H1 (cell line): ENCODE measurements at regions not wholly inside any gene's neighbourhood (a gene's known extent, or its start where the extent isn't known, plus 50 kb on each side); places are given as distances from the start of the nearest gene placed in this dataset.

Experiments
- CTCF ChIA-PET: fragments of 300-600 bp; sonication (Branson Sonifier 250); formaldehyde crosslinking; loops from one replicate; lab custom pipeline; 2021; ENCODE audit not compliant: partially characterized antibody; lab: Charles Lee
- POLR2A ChIA-PET: fragments of 300-600 bp; sonication (Branson Sonifier 250); formaldehyde crosslinking; loops from one replicate; lab custom pipeline; 2021; ENCODE audit warnings: inconsistent platforms; ENCODE audit not compliant: partially characterized antibody; lab: Charles Lee
- DNase-seq, 2 experiments: peaks; one replicate each; pipeline versions ENCODE4 v3.0.0 to v3.0.0-alpha.2; 2010 to 2022; ENCODE audit warnings: low spot score in 2 of 2, low read depth in 1 of 2, mixed read lengths in 1 of 2
- FAIRE-seq: peaks from 2 replicates; lab custom pipeline; 2011; peaks lifted over from hg19 to GRCh38; lab: Jason Lieb, UNC
- H2AFZ ChIP-seq: 2 replicates; pipeline ENCODE4 v1.8.1; 2012; ENCODE audit warnings: low read length, inconsistent platforms
- H2AK5ac ChIP-seq: 2 replicates; pipeline ENCODE4 v1.6.1; 2013; ENCODE audit warnings: low read depth, low read length
- H2BK120ac ChIP-seq: replicated peaks from 2 replicates; pipeline ENCODE3; 2013; ENCODE audit warnings: low read depth, low read length, inconsistent platforms
- H2BK12ac ChIP-seq: 2 replicates; pipeline ENCODE4 v1.6.1; 2013; ENCODE audit warnings: low read depth, low read length
- H2BK15ac ChIP-seq: 2 replicates; pipeline ENCODE4 v1.6.1; 2013; ENCODE audit warnings: low read length
- H2BK20ac ChIP-seq: 2 replicates; pipeline ENCODE4 v1.6.1; 2013; ENCODE audit warnings: low read length
- H2BK5ac ChIP-seq: 2 replicates; pipeline ENCODE4 v1.6.1; 2013; ENCODE audit warnings: low read depth, low read length
- H3K14ac ChIP-seq: 2 replicates; pipeline ENCODE4 v1.6.1; 2013; ENCODE audit warnings: inconsistent platforms; ENCODE audit not compliant: insufficient read length
- H3K18ac ChIP-seq: 2 replicates; pipeline ENCODE4 v1.6.1; 2013; ENCODE audit warnings: low read length; ENCODE audit errors: extremely low read depth
- H3K23ac ChIP-seq: 2 replicates; pipeline ENCODE4 v1.6.1; 2013; ENCODE audit warnings: inconsistent platforms; ENCODE audit not compliant: insufficient read length
- H3K23me2 ChIP-seq: 2 replicates; pipeline ENCODE4 v1.6.1; 2013; ENCODE audit warnings: low read depth, low read length
- H3K27ac ChIP-seq: 2 replicates; pipeline ENCODE4 v1.6.1; 2011; ENCODE audit warnings: low read depth, low read length, inconsistent platforms
- H3K27me3 ChIP-seq, 4 experiments: replicated peaks in 1 of 4; 1 replicate in 1 of 4; 2 replicates in 3 of 4; pipeline versions ENCODE4 v1.6.1 to v1.8.1; 2011 to 2013; ENCODE audit warnings: low read length in 3 of 4, mild to moderate bottlenecking in 3 of 4, inconsistent platforms in 2 of 4, mixed read lengths in 2 of 4, moderate library complexity in 1 of 4; ENCODE audit not compliant: control insufficient read depth in 3 of 4, insufficient read depth in 3 of 4; ENCODE audit errors: extremely low read depth in 1 of 4
- H3K36me3 ChIP-seq, 4 experiments: 2 replicates each; pipeline versions ENCODE4 v1.6.1 to v1.8.1; 2011 to 2013; ENCODE audit warnings: mild to moderate bottlenecking in 4 of 4, low read length in 3 of 4, moderate library complexity in 2 of 4, control low read depth in 1 of 4, inconsistent platforms in 1 of 4; ENCODE audit not compliant: insufficient read depth in 4 of 4, control insufficient read depth in 2 of 4
- H3K4ac ChIP-seq: replicated peaks from 2 replicates; pipeline ENCODE3; 2013; ENCODE audit warnings: low read length, low read depth, mixed read lengths, inconsistent platforms; ENCODE audit not compliant: insufficient read length
- H3K4me1 ChIP-seq, 4 experiments: replicated peaks in 1 of 4; 1 replicate in 1 of 4; 2 replicates in 3 of 4; pipeline versions ENCODE4 v1.6.1 to v1.8.1; 2011 to 2013; ENCODE audit warnings: low read length in 3 of 4, inconsistent platforms in 2 of 4, mixed read lengths in 1 of 4; ENCODE audit not compliant: insufficient read depth in 4 of 4, control insufficient read depth in 3 of 4
- H3K4me2 ChIP-seq, 2 experiments: 2 replicates each; pipeline versions ENCODE4 v1.6.1 to v1.8.1; 2011 to 2013; ENCODE audit warnings: low read depth in 2 of 2, low read length in 2 of 2, control low read depth in 1 of 2, inconsistent platforms in 1 of 2, mild to moderate bottlenecking in 1 of 2; ENCODE audit not compliant: insufficient read depth in 1 of 2
- H3K4me3 ChIP-seq, 4 experiments: fragments of 200-600, 300-600 bp in 1 of 4; sonication (generic), shearing (Covaris generic), sonication (Bioruptor Twin) in 1 of 4; 2 replicates each; pipeline versions ENCODE4 v1.5.1 to v1.8.1; 2011 to 2016; ENCODE audit warnings: low read length in 4 of 4, low read depth in 3 of 4, control low read depth in 2 of 4, inconsistent platforms in 2 of 4, mild to moderate bottlenecking in 2 of 4, mixed read lengths in 1 of 4, moderate library complexity in 1 of 4; ENCODE audit not compliant: insufficient read depth in 2 of 4; ENCODE audit errors: extremely low read depth in 1 of 4
- H3K56ac ChIP-seq: replicated peaks from 2 replicates; pipeline ENCODE3; 2013; ENCODE audit warnings: low read depth, mild to moderate bottlenecking, mixed read lengths, low read length, inconsistent platforms; ENCODE audit not compliant: insufficient read length
- H3K79me1 ChIP-seq: 2 replicates; pipeline ENCODE4 v1.6.1; 2013; ENCODE audit warnings: low read depth, low read length, control low read depth
- H3K79me2 ChIP-seq, 2 experiments: 2 replicates each; pipeline versions ENCODE4 v1.6.1 to v1.8.1; 2012 to 2013; ENCODE audit warnings: low read length in 2 of 2, mild to moderate bottlenecking in 2 of 2, inconsistent platforms in 1 of 2; ENCODE audit not compliant: insufficient read depth in 2 of 2, control insufficient read depth in 1 of 2
- H3K9ac ChIP-seq, 4 experiments: replicated peaks in 1 of 4; 1 replicate in 1 of 4; 2 replicates in 3 of 4; pipeline versions ENCODE4 v1.6.1 to v1.8.1; 2011 to 2013; ENCODE audit warnings: low read depth in 3 of 4, low read length in 3 of 4, control low read depth in 2 of 4, mild to moderate bottlenecking in 2 of 4, moderate library complexity in 2 of 4, inconsistent platforms in 1 of 4; ENCODE audit errors: extremely low read depth in 1 of 4
- H3K9me3 ChIP-seq, 2 experiments: 2 replicates each; pipeline versions ENCODE4 v1.6.1 to v1.8.1; 2012 to 2013; ENCODE audit warnings: mild to moderate bottlenecking in 2 of 2, moderate library complexity in 2 of 2, control low read depth in 1 of 2, inconsistent platforms in 1 of 2, low read depth in 1 of 2, low read length in 1 of 2, mixed read lengths in 1 of 2; ENCODE audit not compliant: insufficient read depth in 2 of 2
- H4K20me1 ChIP-seq, 2 experiments: replicated peaks in 1 of 2; 2 replicates each; pipeline versions ENCODE3 to v1.8.1; 2011 to 2013; ENCODE audit warnings: inconsistent platforms in 2 of 2, low read length in 2 of 2, mild to moderate bottlenecking in 1 of 2; ENCODE audit not compliant: insufficient read depth in 2 of 2, control insufficient read depth in 1 of 2
- H4K5ac ChIP-seq: 2 replicates; pipeline ENCODE4 v1.6.1; 2013; ENCODE audit warnings: low read length, low read depth, mixed read lengths, inconsistent platforms; ENCODE audit not compliant: insufficient read length
- H4K8ac ChIP-seq: 2 replicates; pipeline ENCODE4 v1.8.0; 2013; ENCODE audit warnings: mild to moderate bottlenecking, moderate library complexity, low read length, inconsistent platforms; ENCODE audit not compliant: insufficient read depth; ENCODE audit errors: extremely low read depth
- H4K91ac ChIP-seq: replicated peaks from 2 replicates; pipeline ENCODE3; 2013; ENCODE audit warnings: low read length, mixed read lengths, inconsistent platforms; ENCODE audit not compliant: insufficient read length
- KDM4A ChIP-seq: IDR thresholded peaks from one replicate; pipeline ENCODE4 v1.7.1; 2012; ENCODE audit warnings: low read depth, mild to moderate bottlenecking, moderate library complexity, low read length, inconsistent platforms; ENCODE audit not compliant: severe bottlenecking
- POLR2AphosphoS5 ChIP-seq: IDR thresholded peaks from 2 replicates; pipeline ENCODE4 v1.6.1; 2011; ENCODE audit warnings: low read depth, low read length
- TAF1 ChIP-seq: IDR thresholded peaks from 2 replicates; pipeline ENCODE4 v1.6.1; 2011; ENCODE audit warnings: mild to moderate bottlenecking, low read depth, low read length
- WGBS, 2 experiments: shearing (Covaris generic) in 1 of 2; methylation state at CpG; one replicate each; pipeline versions ENCODE4 v1.1.6 to v1.1.7; 2013 to 2015; ENCODE audit warnings: low lambda C conversion rate in 2 of 2, mixed read lengths in 2 of 2, inconsistent platforms in 1 of 2, low coverage in 1 of 2, missing lambda C conversion rate in 1 of 2; ENCODE audit not compliant: insufficient replicate concordance in 2 of 2, insufficient coverage in 1 of 2, insufficient read length in 1 of 2; ENCODE audit errors: extremely low coverage in 1 of 2, missing lambda C conversion rate in 1 of 2; 5-methylcytosine and 5-hydroxymethylcytosine counted together

DNA sequence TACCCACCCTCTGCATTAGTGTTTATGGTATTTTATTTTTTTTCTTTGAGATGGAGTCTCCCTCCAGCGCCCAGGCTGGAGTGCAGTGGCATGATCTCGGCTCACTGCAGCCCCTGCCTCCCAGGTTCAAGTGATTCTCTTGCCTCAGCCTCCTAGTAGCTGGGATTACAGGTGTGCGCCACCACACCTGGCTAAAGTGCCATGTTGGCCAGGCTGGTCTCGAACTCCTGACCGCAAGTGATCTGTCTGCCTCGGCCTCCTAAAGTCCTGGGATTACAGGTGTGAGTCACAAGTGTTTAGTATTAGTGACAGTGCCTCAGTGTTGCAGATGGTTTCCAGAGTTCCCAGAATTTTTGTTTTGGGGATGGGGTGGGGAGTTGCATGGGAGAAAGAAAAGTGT is 120.3 kb downstream of the NPY start:
- Histone ChIP-seq H3K79me2 (peaks cover 5 to 37% of the 10 kb centered on the region in 2 experiments; a peak in 3 of 4 replicates), H3K4me3 (0 out of 8 replicates have a peak overlapping the region, but pooled peaks of 1 of the 4 experiments have one; percentile 66), H3K27ac (no peak overlapping the region), H3K79me1 (0 out of 2 replicates have a peak, but pooled peaks cover 3% of the 10 kb centered on the region), H3K56ac (no peak overlapping the region), H2BK15ac (no peak overlapping the region), H2BK20ac (no peak overlapping the region), H2BK12ac (no peak overlapping the region), H3K18ac (no peak overlapping the region), H3K9ac (no peak overlapping the region), H3K4me2 (peak overlapping the region in 1 of 2 experiments; percentile 51; a peak in 2 of 4 replicates), H4K20me1 (peaks cover 4 to 8% of the 10 kb centered on the region in 2 experiments), H3K14ac (no peak overlapping the region), H3K23me2 (peaks cover 3% of the 10 kb centered on the region; the same call in 1 of the 2 replicates), H3K9me3 (peaks cover 0 to 5% of the 10 kb centered on the region in 2 experiments; a peak in 1 of 4 replicates), H4K8ac (no peak overlapping the region), H2BK120ac (no peak overlapping the region), H3K4me1 (peaks cover 3 to 28% (median 21%) of the 10 kb centered on the region in 4 experiments; a peak in 6 of 7 replicates)
- DNase-seq: no peak
- CTCF ChIA-PET: interaction anchor here (1.1 kb wide), 1 partner anchor 9 kb away, joined by 3 read pairs; no protein-coding TSS in a partner anchor
- no peak for TF ChIP-seq KDM4A
- no peak for TF ChIP-seq TAF1
- TF ChIP-seq POLR2AphosphoS5: peak; percentile 80; the same call in 1 of the 2 replicates
- TF ChIP-seq, all 59 proteins: peak for 1
- Histone ChIP-seq H3K23ac (no peak overlapping the region), H3K36me3 (peaks cover 2 to 64% (median 26%) of the 10 kb centered on the region in 4 experiments; a peak in 5 of 8 replicates), H3K27me3 (no peaks in the 10 kb centered on the region), H4K91ac (no peak overlapping the region), H2AFZ (no peak overlapping the region), H4K5ac (no peak overlapping the region), H2AK5ac (no peak overlapping the region), H3K4ac (no peak overlapping the region), H2BK5ac (no peak overlapping the region)
- FAIRE-seq: no peak
- POLR2A ChIA-PET: interaction anchor here (0.6 to 7.2 kb wide), 4 partner anchors 9 to 39 kb away, joined by 3 to 50 read pairs (median 4); no protein-coding TSS in a partner anchor
- 93% methylated on average over 6 of the region's 6 CpGs; no CpG with 5 or more reads in 1 of the 2 experiments for WGBS, 2 experiments
